ENCODE measurements at regions not wholly inside any gene's neighbourhood (a gene's known extent, or its start where the extent isn't known, plus 50 kb on each side); places are given as distances from the start of the nearest gene placed in this dataset.

DNA sequence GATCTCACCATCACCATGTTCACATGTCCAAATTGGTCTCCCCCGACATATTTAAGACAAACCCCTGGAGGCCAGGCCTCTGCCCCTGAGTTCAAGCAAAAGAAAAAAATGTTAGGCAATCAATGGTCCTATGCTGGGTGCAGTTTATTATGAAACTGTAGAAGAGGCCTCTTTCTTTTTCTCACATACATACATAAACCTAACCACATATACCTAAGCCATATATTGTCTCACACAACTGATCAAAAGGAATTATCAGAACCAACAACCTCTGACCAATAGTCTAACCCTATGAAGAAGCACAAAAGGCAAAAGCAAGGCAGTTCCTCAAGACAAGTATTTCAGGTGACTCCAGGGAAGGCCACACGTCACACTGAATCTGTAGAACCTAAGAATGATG lies 49.9 kb downstream of the ILRUN start:
- H3K36me3 Mint-ChIP-seq, result peaks cover 11% of the 10 kb centered on the region
- H3K27ac Mint-ChIP-seq, result no peak overlapping the region
- H3K9me3 Mint-ChIP-seq, result no peaks in the 10 kb centered on the region
- Histone ChIP-seq H3K27ac (no peak overlapping the region), H3K36me3 (no peaks in the 10 kb centered on the region), H3K27me3 (no peaks in the 10 kb centered on the region), H3K4me1 (no peaks in the 10 kb centered on the region), H2AFZ (replicated peaks) (no peak overlapping the region), H3F3A (ENCODE audit: low read depth) (no peaks in the 10 kb centered on the region), H3K9ac (no peak overlapping the region), H3K4me2 (no peak overlapping the region), H3K4me3 (no peak overlapping the region), H3K79me2 (ENCODE audit: low read depth) (peaks cover 24% of the 10 kb centered on the region), H3K9me3 (ENCODE audit: low read depth) (no peaks in the 10 kb centered on the region), H4K20me1 (ENCODE audit: low read depth) (peaks cover 10% of the 10 kb centered on the region)
- peaks cover 3% of the 10 kb centered on the region for H3K27me3 Mint-ChIP-seq (ENCODE audit: insufficient read depth, low read depth)
- no peaks in the 10 kb centered on the region for H3K4me1 Mint-ChIP-seq
- no peak overlapping the region for H3K4me3 Mint-ChIP-seq
- TF ChIP-seq, protein P1, sequence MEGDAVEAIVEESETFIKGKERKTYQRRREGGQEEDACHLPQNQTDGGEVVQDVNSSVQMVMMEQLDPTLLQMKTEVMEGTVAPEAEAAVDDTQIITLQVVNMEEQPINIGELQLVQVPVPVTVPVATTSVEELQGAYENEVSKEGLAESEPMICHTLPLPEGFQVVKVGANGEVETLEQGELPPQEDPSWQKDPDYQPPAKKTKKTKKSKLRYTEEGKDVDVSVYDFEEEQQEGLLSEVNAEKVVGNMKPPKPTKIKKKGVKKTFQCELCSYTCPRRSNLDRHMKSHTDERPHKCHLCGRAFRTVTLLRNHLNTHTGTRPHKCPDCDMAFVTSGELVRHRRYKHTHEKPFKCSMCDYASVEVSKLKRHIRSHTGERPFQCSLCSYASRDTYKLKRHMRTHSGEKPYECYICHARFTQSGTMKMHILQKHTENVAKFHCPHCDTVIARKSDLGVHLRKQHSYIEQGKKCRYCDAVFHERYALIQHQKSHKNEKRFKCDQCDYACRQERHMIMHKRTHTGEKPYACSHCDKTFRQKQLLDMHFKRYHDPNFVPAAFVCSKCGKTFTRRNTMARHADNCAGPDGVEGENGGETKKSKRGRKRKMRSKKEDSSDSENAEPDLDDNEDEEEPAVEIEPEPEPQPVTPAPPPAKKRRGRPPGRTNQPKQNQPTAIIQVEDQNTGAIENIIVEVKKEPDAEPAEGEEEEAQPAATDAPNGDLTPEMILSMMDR (IDR thresholded peaks at IDR 0.05), result no peak
- TF ChIP-seq EZH2 (IDR thresholded peaks at IDR 0.05), result no peak
- no peak for TF ChIP-seq EZH2phosphoT487 (IDR thresholded peaks at IDR 0.05)
- no peak for DNase-seq (ENCODE audit: low spot score)

DNA sequence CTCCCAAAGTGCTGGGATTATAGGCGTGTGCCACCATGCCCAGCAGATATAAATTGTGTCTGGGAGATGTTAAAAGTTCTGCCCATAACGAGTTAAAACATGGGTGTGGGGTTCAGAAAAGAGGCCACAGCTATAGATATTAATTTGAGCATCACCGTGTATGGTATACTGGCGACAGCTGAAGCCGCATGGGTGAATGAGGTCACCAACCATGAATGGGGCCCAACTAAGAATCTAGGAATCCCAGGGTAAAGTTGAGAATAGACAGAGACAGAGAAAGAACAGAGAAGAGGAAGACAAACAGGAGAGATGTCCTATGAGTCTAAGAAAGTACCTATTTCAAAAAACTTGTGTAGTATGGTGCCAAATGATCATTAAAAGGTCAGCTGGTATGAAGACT lies 50.9 kb downstream of the ILRUN start:
- TF ChIP-seq, protein P1 (IDR thresholded peaks at IDR 0.05), result no peak
- no peak for TF ChIP-seq EZH2phosphoT487 (IDR thresholded peaks at IDR 0.05)
- TF ChIP-seq EZH2 (IDR thresholded peaks at IDR 0.05), result no peak
- Histone ChIP-seq H3K27me3 (no peaks in the 10 kb centered on the region), H3F3A (ENCODE audit: low read depth) (no peaks in the 10 kb centered on the region), H3K79me2 (ENCODE audit: low read depth) (peaks cover 24% of the 10 kb centered on the region), H3K4me1 (no peaks in the 10 kb centered on the region), H2AFZ (replicated peaks) (no peak overlapping the region), H3K4me2 (no peak overlapping the region), H3K4me3 (no peak overlapping the region), H4K20me1 (ENCODE audit: low read depth) (peaks cover 10% of the 10 kb centered on the region), H3K9ac (no peak overlapping the region), H3K27ac (no peak overlapping the region), H3K36me3 (no peaks in the 10 kb centered on the region), H3K9me3 (ENCODE audit: low read depth) (no peaks in the 10 kb centered on the region)
- Mint-ChIP-seq H3K9me3 (no peaks in the 10 kb centered on the region), H3K4me1 (no peaks in the 10 kb centered on the region), H3K36me3 (peaks cover 11% of the 10 kb centered on the region), H3K27me3 (ENCODE audit: insufficient read depth, low read depth) (peaks cover 3% of the 10 kb centered on the region), H3K27ac (no peak overlapping the region), H3K4me3 (no peak overlapping the region)
- no peak for DNase-seq (ENCODE audit: low spot score)

DNA sequence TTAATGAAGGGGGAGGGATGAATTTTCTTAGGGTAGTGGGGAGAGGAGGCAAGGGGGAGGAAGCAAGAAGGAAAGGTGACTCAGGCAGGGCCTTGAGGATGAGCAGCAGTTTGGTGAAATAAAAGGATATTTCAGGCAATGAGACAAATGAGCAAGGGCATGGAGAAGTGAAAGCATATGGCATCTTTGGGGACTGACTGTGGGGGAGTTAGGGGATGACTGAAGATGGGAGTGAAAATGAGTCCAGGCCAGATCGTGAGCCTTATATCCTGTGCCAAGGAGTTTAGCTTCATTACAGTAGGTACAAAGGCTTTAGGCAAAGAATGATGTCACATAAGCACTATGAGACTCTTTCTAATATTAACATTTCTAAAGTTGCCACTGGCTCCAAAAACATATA lies 51.9 kb downstream of the ILRUN start:
- Histone ChIP-seq H3K36me3 (no peaks in the 10 kb centered on the region), H3K4me1 (no peaks in the 10 kb centered on the region), H3K27ac (no peak overlapping the region), H3K79me2 (ENCODE audit: low read depth) (peaks cover 14% of the 10 kb centered on the region), H4K20me1 (ENCODE audit: low read depth) (peaks cover 10% of the 10 kb centered on the region), H3K9ac (no peak overlapping the region), H2AFZ (replicated peaks) (no peak overlapping the region), H3K4me2 (no peak overlapping the region), H3K4me3 (no peak overlapping the region), H3K27me3 (no peaks in the 10 kb centered on the region), H3F3A (ENCODE audit: low read depth) (no peaks in the 10 kb centered on the region), H3K9me3 (ENCODE audit: low read depth) (no peaks in the 10 kb centered on the region)
- Mint-ChIP-seq H3K27ac (no peak overlapping the region), H3K4me3 (no peak overlapping the region), H3K9me3 (no peaks in the 10 kb centered on the region), H3K36me3 (peaks cover 11% of the 10 kb centered on the region), H3K27me3 (ENCODE audit: insufficient read depth, low read depth) (peaks cover 3% of the 10 kb centered on the region), H3K4me1 (no peaks in the 10 kb centered on the region)
- TF ChIP-seq EZH2 (IDR thresholded peaks at IDR 0.05), result no peak
- no peak for TF ChIP-seq EZH2phosphoT487 (IDR thresholded peaks at IDR 0.05)
- TF ChIP-seq, protein P1 (IDR thresholded peaks at IDR 0.05), result no peak
- no peak for DNase-seq (ENCODE audit: low spot score)

All from neural progenitor cell (in vitro differentiated cells).